Small intestine (tissue), 7 donors: ENCODE measurements at regions not wholly inside any gene's neighbourhood (a gene's known extent, or its start where the extent isn't known, plus 50 kb on each side); places are given as distances from the start of the nearest gene placed in this dataset.

Source experiments
- DNase-seq, 2 donors: peaks; one replicate each; pipeline versions ENCODE4 v3.0.0 to v3.0.0-alpha.2; 2013
- FAIRE-seq: peaks from 2 replicates; lab custom pipeline; 2012; peaks lifted over from hg19 to GRCh38; lab: Jason Lieb, UNC
- H3K27ac ChIP-seq, 3 donors: one replicate each; pipeline ENCODE4 v1.5.1; 2013; ENCODE audit warnings: low read length in 2 of 3, mild to moderate bottlenecking in 2 of 3, control low read depth in 1 of 3, inconsistent platforms in 1 of 3, low read depth in 1 of 3, moderate library complexity in 1 of 3
- H3K27me3 ChIP-seq, 3 donors: one replicate each; pipeline ENCODE4 v1.6.1; 2013; ENCODE audit warnings: low read length in 3 of 3, inconsistent platforms in 1 of 3; ENCODE audit not compliant: control insufficient read depth in 3 of 3, insufficient read depth in 3 of 3
- H3K36me3 ChIP-seq, 3 donors: one replicate each; pipeline ENCODE4 v1.6.1; 2013; ENCODE audit warnings: low read length in 3 of 3, inconsistent platforms in 1 of 3, low read depth in 1 of 3, mild to moderate bottlenecking in 1 of 3, moderate library complexity in 1 of 3; ENCODE audit not compliant: control insufficient read depth in 3 of 3, insufficient read depth in 2 of 3
- H3K4me1 ChIP-seq, 3 donors: one replicate each; pipeline ENCODE4 v1.6.1; 2013; ENCODE audit warnings: low read length in 2 of 3, inconsistent platforms in 1 of 3, low read depth in 1 of 3, mild to moderate bottlenecking in 1 of 3, moderate library complexity in 1 of 3; ENCODE audit not compliant: control insufficient read depth in 3 of 3, insufficient read depth in 2 of 3
- H3K4me3 ChIP-seq, 3 donors: one replicate each; pipeline ENCODE4 v1.5.1; 2013; ENCODE audit warnings: low read length in 3 of 3, control low read depth in 1 of 3, inconsistent platforms in 1 of 3, low read depth in 1 of 3, mild to moderate bottlenecking in 1 of 3, moderate library complexity in 1 of 3
- H3K9me3 ChIP-seq, 2 donors: one replicate each; pipeline ENCODE4 v1.6.1; 2013; ENCODE audit warnings: low read depth in 1 of 2, low read length in 1 of 2; ENCODE audit not compliant: control insufficient read depth in 2 of 2, insufficient read depth in 1 of 2
- WGBS, 3 donors: extraction: QIAGEN DNeasy Blood & Tissue Kit; methylation state at CpG; one replicate each; pipeline ENCODE4 v1.1.7; 2013; 5-methylcytosine and 5-hydroxymethylcytosine counted together
- donor health status: healthy with polysubstance abuse.
- donor health status: control.
- donor health status: control.
- donor health status: Bipolar disorder and iron deficiency.
- donor health status: healthy.

DNA sequence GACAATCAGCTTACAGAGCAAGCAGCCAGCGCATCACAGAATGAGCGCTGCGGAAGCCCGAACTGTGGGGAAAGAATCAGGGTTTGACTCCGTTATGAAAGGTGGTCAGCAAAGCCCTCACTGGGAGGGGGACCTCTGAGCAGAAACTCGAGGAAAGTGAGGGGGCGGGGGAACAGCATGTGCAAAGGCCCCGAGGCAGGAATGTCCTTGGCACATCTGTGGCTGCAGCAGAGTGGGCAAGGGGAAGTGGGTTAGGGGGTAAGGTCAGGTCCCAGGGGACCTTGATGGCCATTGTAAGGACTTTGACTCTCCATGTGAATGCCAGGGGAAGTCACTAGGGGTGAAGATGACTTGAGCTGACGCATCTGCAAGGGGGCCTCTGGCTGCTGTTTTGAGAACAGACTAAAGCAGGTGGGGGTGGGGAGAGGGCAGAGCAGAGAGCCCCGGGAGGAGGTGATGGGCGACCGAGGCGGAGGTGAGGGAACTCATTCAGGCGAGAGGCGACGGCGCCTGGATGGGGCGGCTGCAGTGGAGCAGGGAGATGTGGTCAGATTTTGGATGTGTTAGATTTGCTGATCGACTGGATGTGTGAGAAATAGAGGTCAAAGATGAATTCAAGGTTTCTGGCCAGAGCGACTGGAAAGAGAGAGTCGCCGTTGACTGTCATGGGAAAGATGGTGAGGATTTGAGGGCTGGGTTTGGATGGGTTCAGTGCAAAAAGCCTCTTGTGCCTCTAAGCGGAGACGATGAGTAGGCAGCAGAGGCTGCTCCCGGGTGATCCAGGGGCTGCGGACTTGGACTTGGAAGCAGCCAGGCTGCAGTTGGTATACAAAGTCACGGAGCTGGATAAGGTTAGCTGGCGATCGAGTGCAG is 108.0 kb upstream of the ZBTB40 start:
- peaks cover 0 to 45% (median 17%) of the 10 kb centered on the region in 3 donors for H3K27me3 ChIP-seq
- H3K27ac ChIP-seq: no peak overlapping the region
- WGBS, 3 donors: 79 to 83% (median 80%) methylated on average over 29 of the region's 29 CpGs
- H3K9me3 ChIP-seq: no peaks in the 10 kb centered on the region
- FAIRE-seq (no peak), DNase-seq (no peak)
- H3K36me3 ChIP-seq: no peaks in the 10 kb centered on the region
- peaks cover 0 to 10% (median 0%) of the 10 kb centered on the region in 3 donors for H3K4me1 ChIP-seq
- no peak overlapping the region for H3K4me3 ChIP-seq

DNA sequence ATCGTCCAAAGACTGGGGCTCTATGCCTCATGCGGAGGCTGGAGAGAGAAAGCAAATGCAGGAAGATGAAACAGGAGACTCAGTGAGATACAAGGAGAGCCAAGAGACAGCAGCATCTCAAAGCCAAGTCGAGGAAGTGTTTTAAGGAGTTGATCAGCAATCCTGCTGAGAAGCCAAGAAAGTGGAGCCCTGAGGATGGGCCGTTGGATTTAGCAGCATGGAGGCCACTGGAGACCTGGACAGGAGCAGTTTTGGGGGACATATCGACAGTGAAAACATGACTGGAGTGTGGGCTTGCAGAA is 107.4 kb upstream of the ZBTB40 start:
- Histone ChIP-seq H3K36me3 (no peaks in the 10 kb centered on the region), H3K27ac (no peak overlapping the region), H3K27me3 (peaks cover 0 to 50% (median 16%) of the 10 kb centered on the region in 3 donors), H3K4me1 (peaks cover 0 to 10% (median 0%) of the 10 kb centered on the region in 3 donors), H3K9me3 (no peaks in the 10 kb centered on the region), H3K4me3 (no peak overlapping the region)
- DNase-seq (no peak), FAIRE-seq (no peak)
- 61 to 66% (median 62%) methylated on average over 5 of the region's 5 CpGs for WGBS, 3 donors

GRCh38 chr1:22344851-22345560 is 106.6 kb upstream of the ZBTB40 start:
- Histone ChIP-seq H3K9me3 (no peaks in the 10 kb centered on the region), H3K4me3 (no peak overlapping the region), H3K4me1 (peaks cover 0 to 12% (median 0%) of the 10 kb centered on the region in 3 donors), H3K27ac (no peak overlapping the region), H3K27me3 (peaks cover 0 to 57% (median 16%) of the 10 kb centered on the region in 3 donors), H3K36me3 (no peaks in the 10 kb centered on the region)
- WGBS, 3 donors: 87 to 91% (median 89%) methylated on average over 17 of the region's 17 CpGs
- no peak for DNase-seq
- FAIRE-seq: no peak

DNA sequence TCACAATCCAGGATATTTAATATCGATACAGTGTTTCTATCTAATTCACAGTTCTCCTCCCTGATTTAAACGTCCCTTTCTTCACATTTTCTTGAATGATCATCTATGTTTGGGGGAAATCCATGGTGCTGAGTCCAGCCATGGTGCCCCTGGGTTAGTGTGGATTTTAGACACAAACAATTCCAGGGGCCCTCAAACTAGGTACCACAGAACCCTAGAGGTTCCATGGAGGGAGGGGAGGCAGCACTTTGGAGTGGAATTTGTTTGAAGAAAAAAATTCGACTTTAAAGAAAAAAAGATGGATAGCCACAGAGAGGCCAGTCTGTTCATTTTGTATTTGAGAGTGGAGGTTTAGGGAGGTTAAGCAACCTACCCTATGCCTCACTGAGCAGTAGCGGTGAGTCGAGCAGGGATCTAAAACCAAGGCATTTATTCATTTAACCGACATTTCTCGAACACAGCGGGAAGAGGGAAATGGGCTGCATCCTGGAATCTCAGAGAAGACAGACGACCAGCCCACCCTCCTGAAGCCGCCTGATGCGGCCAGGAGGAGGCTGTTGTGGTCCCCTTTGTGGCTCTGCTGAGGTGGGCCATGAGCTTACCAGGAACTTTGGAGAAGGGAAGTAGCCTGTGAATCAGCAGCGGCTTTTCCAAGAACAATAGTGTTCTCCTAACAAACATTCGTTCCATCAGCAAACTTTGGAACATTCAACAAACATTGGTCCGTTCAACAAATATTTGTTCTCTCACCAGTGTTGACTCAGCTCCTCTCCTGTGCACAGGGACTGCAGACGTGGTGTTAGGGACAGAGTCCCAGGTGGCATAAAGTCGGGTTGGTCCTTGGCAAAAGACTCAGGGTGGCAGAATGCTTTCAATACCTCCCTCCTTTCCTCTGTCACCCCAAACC is 103.5 kb upstream of the ZBTB40 start:
- 40 to 49% (median 41%) methylated on average over 16 of the region's 16 CpGs for WGBS, 3 donors
- Histone ChIP-seq H3K4me3 (no peak overlapping the region), H3K4me1 (peaks cover 0 to 9% (median 0%) of the 10 kb centered on the region in 3 donors), H3K27ac (no peak overlapping the region), H3K27me3 (peaks cover 0 to 64% (median 14%) of the 10 kb centered on the region in 3 donors), H3K9me3 (no peaks in the 10 kb centered on the region), H3K36me3 (no peaks in the 10 kb centered on the region)
- FAIRE-seq: no peak
- peak in 1 of 2 donors; percentile 12 for DNase-seq

GRCh38 chr1:22349362-22350043 is 102.1 kb upstream of the ZBTB40 start:
- Histone ChIP-seq H3K4me3 (no peak overlapping the region), H3K36me3 (no peaks in the 10 kb centered on the region), H3K27ac (no peak overlapping the region), H3K27me3 (peaks cover 0 to 66% (median 14%) of the 10 kb centered on the region in 3 donors), H3K4me1 (peaks cover 0 to 9% (median 0%) of the 10 kb centered on the region in 3 donors), H3K9me3 (no peaks in the 10 kb centered on the region)
- WGBS, 3 donors: 19 to 49% (median 31%) methylated on average over 14 of the region's 14 CpGs
- FAIRE-seq (no peak), DNase-seq (no peak)

DNA sequence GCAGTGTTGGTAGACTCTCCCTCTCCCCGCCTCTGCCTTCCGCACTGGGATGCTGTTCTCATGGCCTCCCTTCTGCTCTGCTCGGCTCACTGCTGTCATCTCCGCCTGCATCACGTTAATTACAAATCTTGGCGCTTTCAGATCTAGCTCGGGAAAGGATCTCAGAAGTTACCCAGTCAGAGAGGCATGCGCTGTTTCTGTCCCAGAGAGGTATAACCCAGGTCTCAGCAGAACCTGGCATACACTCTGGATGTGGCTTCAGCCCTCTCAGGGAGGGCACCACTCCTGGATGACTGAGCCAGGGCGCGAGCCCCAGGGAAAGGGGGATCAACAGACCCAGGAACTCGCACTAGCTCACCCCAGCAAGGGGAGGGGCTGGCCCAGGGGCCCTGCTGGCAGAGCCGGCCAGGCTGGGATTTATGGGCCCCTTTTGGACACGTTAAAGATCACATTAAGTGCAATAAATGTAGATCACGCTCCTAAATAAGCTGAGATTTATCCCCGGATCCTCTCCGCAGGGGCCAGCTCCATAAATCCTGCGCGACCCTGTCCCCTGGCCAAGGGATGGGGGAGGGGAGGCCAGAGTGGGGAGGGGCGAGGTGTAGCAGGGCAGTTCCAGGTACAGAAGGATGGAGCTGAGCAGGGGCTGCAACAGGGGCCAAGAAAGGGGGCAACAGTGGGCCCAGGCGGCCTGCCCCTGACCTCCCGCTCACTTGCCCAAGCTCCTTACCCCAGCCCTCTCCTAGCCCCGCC is 101.3 kb upstream of the ZBTB40 start:
- 10 to 25% (median 12%) methylated on average over 19 to 22 of the region's 22 CpGs for WGBS, 3 donors
- Histone ChIP-seq H3K36me3 (no peaks in the 10 kb centered on the region), H3K9me3 (no peaks in the 10 kb centered on the region), H3K27me3 (peaks cover 0 to 60% (median 14%) of the 10 kb centered on the region in 3 donors), H3K4me1 (peaks cover 0 to 9% (median 0%) of the 10 kb centered on the region in 3 donors), H3K27ac (no peak overlapping the region), H3K4me3 (no peak overlapping the region)
- DNase-seq: no peak
- FAIRE-seq: no peak

- FAIRE-seq (no peak), DNase-seq (no peak)
- 15 to 22% (median 16%) methylated on average over 25 to 28 of the region's 28 CpGs for WGBS, 3 donors
Observed at GRCh38 chr1:22350924-22351767, 100.5 kb upstream of the ZBTB40 start.

More at GRCh38 chr1:22350924-22351767, 100.5 kb upstream of the ZBTB40 start:
- H3K36me3 ChIP-seq: no peaks in the 10 kb centered on the region
- H3K4me3 ChIP-seq: no peak overlapping the region
- H3K4me1 ChIP-seq: peaks cover 0 to 9% (median 0%) of the 10 kb centered on the region in 3 donors
- H3K27ac ChIP-seq: no peak overlapping the region
- peaks cover 0 to 54% (median 14%) of the 10 kb centered on the region in 3 donors for H3K27me3 ChIP-seq
- H3K9me3 ChIP-seq: no peaks in the 10 kb centered on the region
